ENCODE measurements at regions not wholly inside any gene's neighbourhood (a gene's known extent, or its start where the extent isn't known, plus 50 kb on each side); places are given as distances from the start of the nearest gene placed in this dataset.

- no peak for DNase-seq (ENCODE audit: low spot score)
- no peak for FAIRE-seq
These were observed 878.1 kb downstream of the NLGN4Y start for GRCh38 chrY:15402451-15402850.

GRCh38 chrY:15404551-15404950, 880.2 kb downstream of the NLGN4Y start:
- FAIRE-seq (no peak), DNase-seq (ENCODE audit: low spot score) (no peak)

DNA sequence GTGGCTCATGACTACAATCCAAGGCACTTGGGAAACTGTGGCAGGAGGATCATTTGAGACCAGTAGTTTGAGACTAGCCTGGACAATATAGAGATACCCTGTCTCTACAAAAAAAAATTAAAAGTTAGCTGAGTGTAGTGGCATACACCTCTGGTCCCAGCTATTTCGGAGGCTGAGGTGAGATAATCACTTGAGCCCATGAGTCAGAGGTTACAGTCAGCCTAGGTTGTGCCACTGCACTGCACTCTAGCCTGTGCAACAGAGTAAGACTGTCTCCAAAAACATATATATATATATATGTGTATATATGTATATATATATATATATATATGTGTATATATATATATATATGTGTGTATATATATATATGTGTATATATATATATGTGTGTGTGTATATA, 890.8 kb downstream of the NLGN4Y start:
- DNase-seq (ENCODE audit: low spot score) (no peak), FAIRE-seq (no peak)

GRCh38 chrY:15418613-15419012, 894.3 kb downstream of the NLGN4Y start:
- DNase-seq (ENCODE audit: low spot score) (no peak), FAIRE-seq (no peak)

GRCh38 chrY:15424665-15425132, 900.4 kb downstream of the NLGN4Y start:
- no peak for DNase-seq (ENCODE audit: low spot score)
- no peak for FAIRE-seq

DNA sequence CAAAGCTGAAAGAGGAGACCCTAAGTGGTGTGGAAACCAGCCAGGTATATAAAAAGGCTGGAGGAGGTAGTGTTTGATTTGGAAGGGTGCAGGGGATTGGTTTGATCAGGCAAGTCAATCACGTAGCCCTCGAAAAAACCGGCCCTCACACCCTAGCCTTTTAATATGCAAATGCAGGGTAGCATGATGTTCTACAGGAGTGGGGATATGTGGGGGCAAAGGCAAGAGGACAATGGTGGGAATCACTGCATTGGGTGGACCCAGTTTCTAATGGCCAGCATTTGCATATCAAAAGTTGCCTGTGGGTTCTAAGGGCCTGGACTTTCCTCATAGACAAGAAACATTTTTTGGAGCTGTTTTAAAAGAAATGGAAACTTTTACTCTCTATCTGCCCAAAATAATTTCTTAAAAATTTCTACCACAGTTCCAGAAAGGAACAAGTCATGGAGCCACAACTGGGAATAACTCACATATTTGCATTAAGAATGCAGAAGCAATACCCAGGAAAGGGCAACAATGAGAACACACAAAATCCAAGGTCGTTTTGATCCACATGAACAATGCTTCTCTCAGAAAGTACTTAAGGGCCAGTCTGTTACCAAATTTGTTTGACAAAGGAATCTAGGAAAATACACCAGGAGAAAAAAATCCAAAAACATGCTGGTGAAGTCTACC, 915.8 kb downstream of the NLGN4Y start:
- FAIRE-seq = no peak
- no peak for DNase-seq (ENCODE audit: low spot score)

DNA sequence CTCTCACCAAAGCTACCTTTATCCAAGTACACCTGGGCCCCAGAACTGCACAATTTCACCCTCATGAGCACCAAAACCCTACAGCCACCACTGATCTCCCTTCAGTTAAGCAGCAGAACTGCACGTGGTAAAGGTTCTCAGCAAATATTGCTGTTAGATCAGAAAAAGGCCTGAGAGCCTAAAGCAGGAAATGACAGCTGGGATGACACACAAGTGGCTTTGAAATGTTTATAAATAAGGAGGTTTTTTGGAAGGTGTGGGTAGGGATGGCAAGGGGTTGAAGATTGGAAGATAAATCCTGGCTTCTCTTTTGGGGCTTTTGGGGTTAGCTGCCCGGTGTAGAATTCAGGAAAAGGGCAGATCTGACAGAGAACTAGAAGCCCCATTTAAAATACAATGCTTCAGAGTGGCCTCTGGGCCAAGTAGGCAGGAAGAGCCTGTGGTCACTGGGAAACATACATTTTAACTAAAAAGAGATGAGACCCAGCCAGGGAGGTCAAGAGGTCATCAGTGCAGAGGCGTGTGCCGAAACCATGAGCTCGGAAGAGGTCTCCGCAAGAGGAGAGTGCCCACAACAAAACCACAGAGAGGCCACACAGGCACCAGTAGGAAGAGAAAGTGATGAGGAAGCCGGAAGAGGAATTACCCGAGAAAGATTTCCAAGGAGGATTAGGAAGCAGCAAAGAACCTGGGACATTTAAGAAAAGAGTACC, 916.5 kb downstream of the NLGN4Y start:
- DNase-seq (ENCODE audit: low spot score) (no peak), FAIRE-seq (no peak)

DNA sequence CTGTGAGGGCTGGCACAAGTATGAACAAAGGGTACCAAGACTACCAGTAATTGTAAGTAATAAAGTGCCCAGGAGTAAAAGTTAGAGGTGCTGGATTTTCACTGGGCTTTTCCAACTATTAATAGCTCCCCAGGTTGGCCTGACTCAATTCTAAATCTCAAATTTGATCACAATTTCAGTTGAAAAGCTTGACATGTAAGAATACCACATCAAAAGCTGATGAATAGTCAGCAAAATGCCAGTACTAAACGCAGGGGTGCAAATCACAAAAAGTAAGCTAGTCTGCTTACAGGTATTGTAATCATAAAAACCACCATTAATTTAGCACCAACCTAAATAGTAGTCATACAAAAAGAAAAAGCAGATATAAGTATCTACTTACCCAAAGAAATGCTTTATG, 917.5 kb downstream of the NLGN4Y start:
- DNase-seq (ENCODE audit: low spot score) = no peak
- FAIRE-seq = no peak

DNA sequence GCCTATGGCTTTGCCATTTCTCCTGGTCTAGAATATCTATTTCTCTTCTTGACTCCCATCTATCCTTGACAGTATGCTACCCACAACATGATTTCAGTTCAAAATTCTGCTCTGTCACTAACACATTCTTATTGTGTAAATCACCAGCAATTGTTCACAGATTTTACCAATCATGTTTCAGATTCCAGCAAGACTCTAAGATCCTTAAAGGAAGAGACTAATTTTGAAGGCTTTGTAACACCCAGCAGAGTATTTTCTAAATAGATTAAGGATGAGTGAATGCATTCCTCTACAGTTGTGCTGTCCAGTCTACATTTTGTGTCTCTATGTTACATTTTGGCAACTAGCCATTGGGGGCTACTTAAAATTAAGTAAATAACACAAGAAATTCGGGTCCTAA, 921.5 kb downstream of the NLGN4Y start:
- no peak for DNase-seq (ENCODE audit: low spot score)
- FAIRE-seq = no peak

- FAIRE-seq = no peak
- DNase-seq (ENCODE audit: low spot score) = no peak
These were observed 922.5 kb downstream of the NLGN4Y start for GRCh38 chrY:15446861-15447260.

DNA sequence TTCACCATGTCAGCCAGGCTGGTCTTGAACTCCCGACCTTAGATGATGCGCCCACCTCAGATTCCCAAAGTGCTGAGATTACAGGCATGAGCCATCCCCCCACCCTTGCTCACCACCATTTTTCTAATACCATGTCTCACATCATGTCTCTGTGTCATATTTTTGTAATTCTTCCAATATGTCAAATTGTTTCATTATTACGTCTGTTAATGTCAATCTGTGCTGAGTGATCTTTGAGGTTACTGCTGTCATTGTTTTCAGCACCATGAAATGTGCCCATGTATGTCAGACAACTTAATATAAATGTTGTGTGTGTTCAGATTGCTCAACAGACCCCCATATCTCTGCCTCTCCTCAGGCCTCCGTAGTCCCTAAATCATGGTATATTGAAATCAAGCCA, 923.6 kb downstream of the NLGN4Y start:
- FAIRE-seq = no peak
- DNase-seq (ENCODE audit: low spot score) = no peak

DNA sequence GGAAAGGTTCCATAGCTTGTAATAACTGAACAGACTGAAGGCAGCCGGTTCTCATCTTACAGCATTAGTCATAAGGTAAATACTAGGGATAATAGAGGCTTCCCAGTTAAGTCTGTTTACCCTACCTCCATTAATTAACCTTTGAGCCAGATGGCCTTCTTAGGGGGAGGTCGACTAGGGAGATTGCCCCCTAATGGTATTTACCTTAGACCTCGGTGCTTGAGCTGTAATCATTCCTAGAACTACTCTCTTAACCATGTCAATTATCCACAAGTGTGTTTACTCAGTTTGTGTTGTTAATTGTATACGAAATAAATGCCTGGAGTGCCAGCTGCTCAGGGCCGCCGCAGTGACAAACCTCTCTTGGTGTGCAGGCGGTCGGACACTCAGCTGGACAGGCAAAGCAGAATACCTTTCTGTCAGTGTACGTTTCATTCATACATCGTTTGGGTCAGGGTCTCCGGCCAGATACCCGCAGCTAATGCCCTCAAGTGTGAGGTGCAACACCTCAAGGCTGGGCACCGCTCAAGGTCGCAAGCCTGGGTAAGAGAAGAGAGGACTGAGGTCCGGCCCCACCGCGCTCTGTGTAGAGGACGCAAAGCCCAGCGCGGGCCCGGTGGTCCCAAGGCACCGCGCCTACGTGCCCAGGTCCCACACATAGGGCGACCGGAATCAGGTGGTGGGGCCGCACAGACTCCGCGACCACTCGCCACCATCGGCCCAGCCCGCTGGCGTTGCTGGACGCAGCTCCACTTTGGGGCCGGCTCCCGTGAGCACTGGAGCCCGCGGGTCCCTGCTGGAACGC, 931.0 kb downstream of the NLGN4Y start:
- FAIRE-seq = no peak
- no peak for DNase-seq (ENCODE audit: low spot score)

GRCh38 chrY:15455980-15456469, 931.7 kb downstream of the NLGN4Y start:
- DNase-seq (ENCODE audit: low spot score) (no peak), FAIRE-seq (no peak)

- FAIRE-seq (no peak), DNase-seq (ENCODE audit: low spot score) (no peak)
These were observed 932.2 kb downstream of the NLGN4Y start for GRCh38 chrY:15456491-15456890.

DNA sequence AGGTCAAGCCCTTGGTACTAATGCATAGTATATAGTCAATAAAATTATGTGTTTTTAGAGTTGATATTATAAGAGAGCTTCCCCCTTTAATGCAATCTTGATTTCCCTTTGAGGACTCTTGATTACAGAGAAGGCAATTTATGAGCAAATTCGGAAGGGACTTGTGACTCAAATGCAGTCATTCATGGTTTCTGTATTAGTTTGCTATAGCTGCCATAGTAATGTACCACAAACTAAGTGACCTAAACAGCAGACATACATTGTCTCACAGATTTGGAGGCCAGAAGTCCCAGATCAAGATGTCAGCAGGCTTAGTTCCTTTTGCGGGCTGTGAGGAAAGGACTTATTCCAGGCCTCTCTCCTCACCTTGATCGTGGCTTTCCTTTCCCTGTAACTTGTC, 933.4 kb downstream of the NLGN4Y start:
- FAIRE-seq = no peak
- no peak for DNase-seq (ENCODE audit: low spot score)

DNA sequence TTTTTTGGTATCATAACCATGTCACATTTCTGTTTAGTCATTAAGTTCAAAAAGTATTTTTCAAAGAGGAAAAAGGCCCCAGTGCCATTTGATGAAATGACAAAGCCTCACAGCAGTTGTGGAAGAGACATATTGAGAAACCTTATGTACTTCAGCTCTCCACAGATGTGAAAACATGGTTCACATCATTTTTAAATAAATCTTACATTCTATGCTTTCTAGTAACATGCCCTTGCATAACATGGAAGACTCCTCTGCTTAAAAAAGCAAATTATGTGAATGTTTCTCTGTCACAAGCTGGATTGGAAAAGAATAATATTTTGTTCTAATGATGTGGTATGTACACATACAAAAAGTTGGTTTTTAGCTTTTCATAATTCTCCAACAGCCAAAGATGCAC, 934.1 kb downstream of the NLGN4Y start:
- DNase-seq (ENCODE audit: low spot score) (no peak), FAIRE-seq (no peak)

DNA sequence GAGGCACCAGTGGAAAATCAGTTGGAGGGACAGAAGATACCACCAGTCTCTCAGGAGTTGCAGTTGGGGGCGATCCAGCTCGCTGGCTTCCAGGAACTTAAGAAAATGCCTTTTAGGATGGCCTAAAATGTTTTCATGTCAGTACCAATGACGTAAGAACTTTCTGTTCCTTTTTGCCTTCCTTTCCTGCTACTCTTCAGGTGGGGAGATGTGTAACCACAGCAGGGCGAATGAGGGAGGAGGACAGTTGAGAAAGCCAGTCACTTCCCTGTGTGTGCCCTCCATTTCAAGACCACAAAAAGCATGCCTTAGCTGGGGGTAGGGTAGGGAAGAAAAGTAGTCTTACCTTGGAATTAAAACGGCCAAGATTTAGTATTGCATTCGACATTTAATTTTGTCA, 941.6 kb downstream of the NLGN4Y start:
- DNase-seq (ENCODE audit: low spot score) (no peak), FAIRE-seq (no peak)

GRCh38 chrY:15466891-15467290, 942.6 kb downstream of the NLGN4Y start:
- no peak for DNase-seq (ENCODE audit: low spot score)

GRCh38 chrY:15468091-15468490, 943.8 kb downstream of the NLGN4Y start:
- DNase-seq (ENCODE audit: low spot score) = no peak
- no peak for FAIRE-seq

More at GRCh38 chrY:15466891-15467290, 942.6 kb downstream of the NLGN4Y start:
- FAIRE-seq = no peak

DNA sequence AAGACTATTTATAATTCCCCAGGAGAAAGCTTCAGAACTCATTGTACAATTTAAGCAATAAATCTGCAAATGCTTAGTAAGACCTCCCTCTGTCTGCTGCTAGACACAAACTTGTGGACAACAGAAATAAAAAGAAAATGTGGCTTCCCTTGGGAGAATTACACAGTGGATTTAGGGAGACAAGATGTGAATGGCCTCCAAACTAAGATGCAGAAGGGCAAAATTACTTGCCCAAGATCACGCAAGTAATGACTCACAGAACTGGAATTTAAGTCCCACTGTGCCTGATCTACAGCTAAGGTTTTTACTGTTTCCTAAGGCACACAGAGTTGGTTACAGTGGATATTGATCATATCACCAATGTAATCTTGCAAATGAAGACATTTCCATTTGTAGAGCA, 947.0 kb downstream of the NLGN4Y start:
- DNase-seq (ENCODE audit: low spot score) (no peak), FAIRE-seq (no peak)

- DNase-seq (ENCODE audit: low spot score) (no peak), FAIRE-seq (no peak)
These were observed 954.1 kb downstream of the NLGN4Y start for GRCh38 chrY:15478348-15478963.

GRCh38 chrY:15500536-15500935, 976.2 kb downstream of the NLGN4Y start:
- FAIRE-seq (no peak), DNase-seq (ENCODE audit: low spot score) (no peak)

All from urothelium cell line (cell line).